Stomach (tissue), 8 donors: ENCODE measurements at regions not wholly inside any gene's neighbourhood (a gene's known extent, or its start where the extent isn't known, plus 50 kb on each side); places are given as distances from the start of the nearest gene placed in this dataset.

ENCODE experiments used
- DNase-seq, 2 donors: peaks; one replicate each; pipeline versions ENCODE4 v3.0.0 to v3.0.0-alpha.2; 2013 to 2019
- H3K27ac ChIP-seq, 5 donors: fragments of 200-600 bp in 4 of 5; sonication (generic) in 4 of 5; one replicate each; pipeline ENCODE4 v1.5.1; 2013 to 2019; ENCODE audit warnings: mild to moderate bottlenecking in 1 of 5, moderate library complexity in 1 of 5
- H3K27me3 ChIP-seq, 3 donors: fragments of 200-600 bp; sonication (generic); one replicate each; pipeline ENCODE4 v1.5.1; 2017 to 2019; ENCODE audit warnings: mixed run types in 1 of 3
- H3K36me3 ChIP-seq, 4 donors: fragments of 200-600 bp; sonication (generic); 1 replicate in 3 of 4; 2 replicates in 1 of 4; pipeline ENCODE4 v1.5.1; 2016 to 2019
- H3K4me1 ChIP-seq, 4 donors: fragments of 200-600 bp; sonication (generic); one replicate each; pipeline ENCODE4 v1.5.1; 2016 to 2019
- H3K4me3 ChIP-seq, 4 donors: fragments of 200-600 bp; sonication (generic) in 3 of 4; one replicate each; pipeline ENCODE4 v1.5.1; 2016 to 2019; ENCODE audit warnings: mild to moderate bottlenecking in 1 of 4
- H3K9me3 ChIP-seq, 4 donors: fragments of 200-600 bp; sonication (generic); one replicate each; pipeline ENCODE4 v1.5.1; 2016 to 2019
- CTCF ChIP-seq, 7 experiments: fragments of 450-650 bp in 4 of 7; fragments of 200-600 bp in 3 of 7; sonication (generic) in 3 of 7; IDR thresholded peaks; one replicate each; pipeline ENCODE4 v1.5.1; 2016 to 2019; ENCODE audit warnings: antibody characterized with exemption in 7 of 7, control low read depth in 2 of 7, mild to moderate bottlenecking in 1 of 7
- EP300 ChIP-seq: sonication (generic); formaldehyde crosslinking; IDR thresholded peaks from one replicate; pipeline ENCODE4 v1.6.1; 2017; ENCODE audit warnings: antibody characterized with exemption
- POLR2A ChIP-seq, 4 donors: fragments of 450-650 bp; IDR thresholded peaks; one replicate each; pipeline ENCODE4 v1.6.1; 2016; ENCODE audit warnings: antibody characterized with exemption in 4 of 4, control low read depth in 2 of 4, mild to moderate bottlenecking in 1 of 4, moderate library complexity in 1 of 4
- POLR2AphosphoS5 ChIP-seq, 3 donors: sonication (generic); formaldehyde crosslinking; IDR thresholded peaks; one replicate each; pipeline ENCODE4 v1.6.1; 2016; ENCODE audit warnings: antibody characterized with exemption in 3 of 3
- WGBS, 5 donors: extraction: QIAGEN DNeasy Blood & Tissue Kit in 3 of 5; methylation state at CpG; one replicate each; pipeline versions ENCODE4 v1.1.5 to v1.1.7; 2013 to 2018; 5-methylcytosine and 5-hydroxymethylcytosine counted together
- intact Hi-C: fragments of 100-400 bp; cut with DNase I; formaldehyde crosslinking; loops from one replicate; pipeline ENCODE4 v1.15.1; 2023; ENCODE audit warnings: low total_unique reads
- donor health status: healthy with polysubstance abuse.
- donor health status: Bipolar disorder and iron deficiency.
- donor health status: healthy.

GRCh38 chr12:42933461-42934081 lies 344.0 kb upstream of the PRICKLE1 start:
- no peak overlapping the region for H3K4me3 ChIP-seq
- no peak for TF ChIP-seq POLR2A (IDR thresholded peaks at IDR 0.05)
- H3K4me1 ChIP-seq: no peaks in the 10 kb centered on the region
- no peak overlapping the region for H3K27ac ChIP-seq
- DNase-seq: no peak
- WGBS, 5 donors: 54 to 58% (median 56%) methylated on average over 6 of the region's 6 CpGs
- intact Hi-C loops: no loop called here
- H3K9me3 ChIP-seq: peaks cover 0 to 2% (median under 1%) of the 10 kb centered on the region in 4 donors
- H3K36me3 ChIP-seq: no peaks in the 10 kb centered on the region
- H3K27me3 ChIP-seq: no peaks in the 10 kb centered on the region

- Histone ChIP-seq H3K36me3 (no peaks in the 10 kb centered on the region), H3K4me1 (no peaks in the 10 kb centered on the region), H3K27ac (no peak overlapping the region), H3K9me3 (no peaks in the 10 kb centered on the region), H3K4me3 (no peak overlapping the region), H3K27me3 (no peaks in the 10 kb centered on the region)
- no peak for TF ChIP-seq EP300
- no peak for TF ChIP-seq POLR2AphosphoS5 (IDR thresholded peaks at IDR 0.05)
- TF ChIP-seq POLR2A (IDR thresholded peaks at IDR 0.05): no peak
- TF ChIP-seq CTCF (IDR thresholded peaks at IDR 0.05): no peak
- intact Hi-C loops: no loop called here
- 67 to 76% (median 75%) methylated on average over 5 of the region's 5 CpGs for WGBS, 5 donors
- DNase-seq: no peak
These were observed 343.4 kb upstream of the PRICKLE1 start for GRCh38 chr12:42932936-42933335.

DNA sequence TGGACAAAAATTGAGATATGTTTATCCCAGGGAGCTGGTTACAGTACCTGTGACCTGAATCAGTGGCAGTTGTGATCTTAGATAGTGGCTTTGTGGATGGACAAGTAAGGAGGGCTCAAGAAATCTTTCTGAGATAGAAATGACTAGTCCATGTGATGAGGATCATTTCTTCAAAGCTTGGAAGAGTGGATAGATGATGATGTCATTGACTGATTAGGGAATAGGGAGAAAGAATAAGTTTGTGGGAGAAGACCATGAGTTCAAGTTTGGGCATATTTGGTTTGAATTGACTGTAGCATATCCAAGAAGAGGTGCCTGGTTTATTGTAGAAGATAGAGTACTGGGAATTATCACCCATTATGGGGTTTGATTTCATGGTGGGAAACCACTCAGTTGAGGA lies 336.7 kb upstream of the PRICKLE1 start:
- no peaks in the 10 kb centered on the region for H3K27me3 ChIP-seq
- H3K4me1 ChIP-seq: peaks cover 0 to 16% (median 4%) of the 10 kb centered on the region in 4 donors
- no peaks in the 10 kb centered on the region for H3K9me3 ChIP-seq
- no peak overlapping the region for H3K4me3 ChIP-seq
- no peak for TF ChIP-seq POLR2A (IDR thresholded peaks at IDR 0.05)
- no peak for DNase-seq
- H3K27ac ChIP-seq: no peak overlapping the region
- intact Hi-C loops: no loop called here
- H3K36me3 ChIP-seq: no peaks in the 10 kb centered on the region

DNA sequence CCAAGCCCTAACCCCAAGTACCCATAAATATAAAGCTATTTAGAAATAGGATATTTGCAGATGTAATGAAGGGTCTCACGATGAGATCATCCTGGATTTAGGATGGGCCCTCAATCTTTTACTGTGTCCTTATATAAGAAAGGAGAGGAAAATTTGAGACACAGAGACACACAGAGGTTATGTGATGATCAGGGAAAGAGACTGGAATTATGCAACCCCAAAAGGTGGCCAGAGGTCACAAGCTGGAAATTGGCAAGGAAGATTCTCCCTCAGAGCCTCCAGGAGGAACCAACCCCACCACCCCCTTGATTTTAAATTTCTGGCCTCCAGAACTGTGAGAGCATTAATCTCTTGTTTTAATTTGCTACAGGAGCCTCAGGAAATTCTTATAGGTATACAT lies 334.9 kb upstream of the PRICKLE1 start:
- H3K27ac ChIP-seq: no peak overlapping the region
- no peak overlapping the region for H3K4me3 ChIP-seq
- WGBS, 5 donors: 84 to 93% (median 90%) methylated on average over 1 of the region's 1 CpG

GRCh38 chr12:42923583-42923982 lies 334.0 kb upstream of the PRICKLE1 start:
- peak in 1 of 2 donors; percentile 31 for DNase-seq
- Histone ChIP-seq H3K4me3 (no peak overlapping the region), H3K9me3 (no peaks in the 10 kb centered on the region), H3K27ac (no peak overlapping the region), H3K4me1 (peaks cover 0 to 16% (median 4%) of the 10 kb centered on the region in 4 donors), H3K36me3 (no peaks in the 10 kb centered on the region), H3K27me3 (no peaks in the 10 kb centered on the region)
- intact Hi-C loops: no loop called here
- TF ChIP-seq POLR2A (IDR thresholded peaks at IDR 0.05): no peak
- no peak for TF ChIP-seq CTCF (IDR thresholded peaks at IDR 0.05)
- no peak for TF ChIP-seq EP300
- no peak for TF ChIP-seq POLR2AphosphoS5 (IDR thresholded peaks at IDR 0.05)

More for the DNA sequence above, 334.9 kb upstream of the PRICKLE1 start:
- intact Hi-C loops: no loop called here
- Histone ChIP-seq H3K4me1 (peaks cover 0 to 16% (median 4%) of the 10 kb centered on the region in 4 donors), H3K27me3 (no peaks in the 10 kb centered on the region), H3K36me3 (no peaks in the 10 kb centered on the region), H3K9me3 (no peaks in the 10 kb centered on the region)
- DNase-seq: no peak
- TF ChIP-seq POLR2A (IDR thresholded peaks at IDR 0.05) (no peak), EP300 (no peak), POLR2AphosphoS5 (IDR thresholded peaks at IDR 0.05) (no peak), CTCF (IDR thresholded peaks at IDR 0.05) (no peak)
